NCI-H2107 treated with DMSO at 0.1 percent for 48 hours (cell line): ENCODE measurements at regions not wholly inside any gene's neighbourhood (a gene's known extent, or its start where the extent isn't known, plus 50 kb on each side); places are given as distances from the start of the nearest gene placed in this dataset.
A peak's percentile ranks its signal among the peaks of the same experiment; 100 is the strongest.

Source experiments
- DNase-seq: peaks from one replicate; lab custom pipeline; 2025; ENCODE audit not compliant: unreplicated experiment; lab: John Stamatoyannopoulos, UW

- no peak for DNase-seq
Measured at GRCh38 chr9:78595200-78595945, 298.4 kb downstream of the PSAT1 start.

- no peak for DNase-seq
Measured at GRCh38 chr9:78596346-78596745, 299.4 kb downstream of the PSAT1 start.

- no peak for DNase-seq
Measured at GRCh38 chr9:78598120-78598519, 301.2 kb downstream of the PSAT1 start.

GRCh38 chr9:78599926-78600325 is 303.0 kb downstream of the PSAT1 start:
- no peak for DNase-seq

- peak; percentile 75 for DNase-seq
Measured at GRCh38 chr9:78601957-78602565, 305.1 kb downstream of the PSAT1 start.

- DNase-seq = peak; percentile 24
Measured at GRCh38 chr9:78605041-78606000, 308.4 kb downstream of the PSAT1 start.

GRCh38 chr9:78606001-78606379 is 309.1 kb downstream of the PSAT1 start:
- peak; percentile 67 for DNase-seq

GRCh38 chr9:78607853-78608252 is 310.9 kb downstream of the PSAT1 start:
- DNase-seq = no peak

- peak; percentile 96 for DNase-seq
Measured at GRCh38 chr9:78609450-78609849, 312.5 kb downstream of the PSAT1 start.

GRCh38 chr9:78612091-78612490 is 315.2 kb downstream of the PSAT1 start:
- no peak for DNase-seq

- DNase-seq = no peak
Measured at GRCh38 chr9:78613006-78613405, 316.1 kb downstream of the PSAT1 start.

- no peak for DNase-seq
Measured at GRCh38 chr9:78614892-78615291, 318.0 kb downstream of the PSAT1 start.

- DNase-seq = no peak
Measured at GRCh38 chr9:78615372-78615771, 318.4 kb downstream of the PSAT1 start.

- no peak for DNase-seq
Measured at GRCh38 chr9:78618735-78619134, 321.8 kb downstream of the PSAT1 start.

GRCh38 chr9:78620303-78620702 is 323.4 kb downstream of the PSAT1 start:
- DNase-seq = no peak

GRCh38 chr9:78620764-78621163 is 323.8 kb downstream of the PSAT1 start:
- DNase-seq = no peak

- DNase-seq = no peak
Measured at GRCh38 chr9:78622126-78622525, 325.2 kb downstream of the PSAT1 start.

- no peak for DNase-seq
Measured at GRCh38 chr9:78626971-78627370, 330.0 kb downstream of the PSAT1 start.

- DNase-seq = peak; percentile 19
Measured at GRCh38 chr9:78630966-78631365, 334.0 kb downstream of the PSAT1 start.

- no peak for DNase-seq
Measured at GRCh38 chr9:78640728-78641127, 343.8 kb downstream of the PSAT1 start.

GRCh38 chr9:78644359-78644758 is 347.4 kb downstream of the PSAT1 start:
- DNase-seq = no peak

GRCh38 chr9:78654324-78654723 is 357.4 kb downstream of the PSAT1 start:
- no peak for DNase-seq
